HG02610 (cell line): ENCODE measurements at regions not wholly inside any gene's neighbourhood (a gene's known extent, or its start where the extent isn't known, plus 50 kb on each side); places are given as distances from the start of the nearest gene placed in this dataset.

ENCODE experiments used
- ATAC-seq: cut with Tn5 transposase; IDR thresholded peaks from one replicate; pipeline ENCODE4 v1.9.1; 2021; ENCODE audit warnings: mild to moderate bottlenecking, moderate library complexity; ENCODE audit not compliant: unreplicated experiment

GRCh38 chr12:67794161-67794560 lies 145.6 kb downstream of the DYRK2 start:
- no peak for ATAC-seq

- no peak for ATAC-seq
Observed at GRCh38 chr12:67795236-67795635, 146.7 kb downstream of the DYRK2 start.

DNA sequence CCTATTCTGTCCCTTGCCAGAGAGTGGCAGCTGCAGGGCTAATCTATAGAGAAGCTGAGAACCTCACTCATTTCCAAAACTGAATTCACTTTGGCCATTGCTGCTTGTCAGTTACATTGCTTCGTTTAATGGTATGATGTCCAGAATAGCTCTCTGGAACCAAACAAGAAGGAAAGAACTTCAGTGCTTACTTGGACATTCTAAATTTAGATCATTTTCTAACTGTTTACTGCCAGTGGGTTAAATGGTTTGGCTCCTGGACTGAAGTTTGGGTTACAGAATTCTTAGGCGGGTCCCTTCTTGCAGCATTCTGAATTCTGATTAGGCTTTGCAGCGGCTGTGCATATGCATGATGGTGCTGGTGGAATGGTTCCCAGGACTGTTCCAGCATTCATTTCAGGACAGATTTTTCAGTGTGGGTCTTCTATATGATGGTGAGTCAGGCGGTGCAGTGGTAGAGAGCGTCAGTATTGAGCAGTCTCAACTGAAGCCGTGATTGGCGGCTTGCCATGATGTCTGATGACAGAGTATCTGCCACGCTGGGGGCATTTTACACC lies 148.7 kb downstream of the DYRK2 start:
- ATAC-seq, result no peak

GRCh38 chr12:67797753-67798152 lies 149.2 kb downstream of the DYRK2 start:
- no peak for ATAC-seq

GRCh38 chr12:67798768-67799167 lies 150.2 kb downstream of the DYRK2 start:
- ATAC-seq, result no peak

DNA sequence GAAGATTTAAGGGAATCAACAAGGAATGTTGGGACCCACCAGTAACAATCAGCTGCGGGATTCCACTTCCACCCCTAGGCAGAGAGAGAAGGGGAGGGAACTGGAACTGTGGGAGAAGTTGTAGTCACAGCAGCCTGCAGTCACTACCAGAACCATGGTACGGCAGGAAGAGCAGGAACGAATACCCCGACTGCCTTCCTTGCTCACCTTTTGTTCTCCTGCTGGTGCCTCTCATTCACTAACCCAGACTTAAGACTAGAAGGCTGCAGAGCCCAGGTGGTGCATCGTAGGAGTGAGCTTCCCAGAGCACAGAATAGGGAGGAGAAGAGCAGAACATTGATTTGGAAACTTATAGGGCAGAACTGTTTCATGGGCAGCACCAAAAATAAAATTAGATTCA lies 154.2 kb downstream of the DYRK2 start:
- ATAC-seq, result no peak

DNA sequence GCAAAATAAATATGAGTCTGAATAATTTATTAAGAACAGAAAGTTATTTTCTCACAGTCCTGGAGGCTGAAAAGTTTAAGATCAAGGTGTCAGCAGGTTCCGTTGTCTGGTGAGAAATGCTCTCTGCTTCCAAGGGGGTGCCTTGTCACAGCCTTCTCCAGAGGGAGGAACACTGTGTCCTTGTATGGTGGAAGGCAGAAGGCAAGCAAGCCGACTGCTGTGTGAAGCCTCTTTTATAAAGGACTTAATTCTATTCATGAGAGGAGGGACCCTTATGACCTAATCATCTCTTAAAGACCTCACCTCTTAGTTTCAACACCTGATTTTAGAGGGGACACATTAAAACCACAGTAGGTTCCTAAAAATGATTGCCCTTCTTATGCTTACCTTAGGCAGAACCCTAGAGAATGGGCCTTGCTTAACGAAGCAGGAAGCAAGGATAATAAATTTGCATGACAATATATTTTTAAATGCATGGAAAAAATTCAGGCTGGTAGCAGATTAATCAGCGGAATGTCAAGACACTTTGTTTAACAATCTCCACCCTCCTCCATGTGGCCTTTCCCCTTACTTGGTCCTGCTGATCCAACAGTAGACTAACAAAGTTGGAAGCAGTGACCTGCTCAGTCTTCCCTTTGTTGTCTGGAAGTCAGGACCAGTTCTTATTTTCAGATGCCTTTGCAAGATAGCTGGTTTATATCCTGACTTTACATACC lies 154.9 kb downstream of the DYRK2 start:
- ATAC-seq, result no peak

DNA sequence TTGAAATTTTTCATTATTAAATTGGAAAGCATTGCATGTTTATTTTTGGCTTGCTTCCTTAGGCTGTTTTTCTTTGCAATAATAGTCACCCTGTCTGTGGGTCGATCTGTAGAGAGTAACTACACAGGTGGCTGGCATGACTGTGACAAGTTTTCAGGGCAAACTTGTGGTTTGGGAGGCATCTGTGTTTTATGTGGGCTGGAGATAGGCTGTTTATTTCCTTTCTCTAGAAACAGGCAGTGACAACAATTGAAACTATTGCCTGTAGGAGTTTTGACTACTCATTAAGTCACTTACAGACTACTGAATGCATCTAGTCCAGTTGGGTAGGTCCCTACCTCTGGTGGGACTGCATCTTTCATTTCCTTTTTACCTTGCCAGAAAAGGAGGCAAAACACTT lies 155.6 kb downstream of the DYRK2 start:
- peak; percentile 78 for ATAC-seq

- ATAC-seq, result no peak
Observed at GRCh38 chr12:67807814-67808213, 159.3 kb downstream of the DYRK2 start.

DNA sequence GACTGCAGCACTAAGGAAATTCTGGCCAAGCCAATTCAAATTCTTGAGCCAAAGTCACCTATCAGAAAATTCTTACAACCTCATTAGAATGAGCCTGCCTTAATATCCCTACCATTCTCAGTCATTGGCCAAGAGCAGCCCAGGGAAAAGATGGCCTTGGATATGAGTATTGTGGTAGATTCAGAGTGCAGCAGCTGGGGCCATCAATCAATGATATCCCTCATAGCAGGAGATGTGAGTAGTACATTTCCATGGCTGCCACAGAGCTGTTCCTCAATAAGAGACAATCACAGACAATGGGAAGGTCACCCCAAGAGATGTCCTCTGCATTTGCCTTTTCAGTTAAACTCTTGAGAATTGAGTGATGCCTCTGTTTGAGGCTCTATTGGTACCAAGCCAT lies 161.6 kb downstream of the DYRK2 start:
- no peak for ATAC-seq

DNA sequence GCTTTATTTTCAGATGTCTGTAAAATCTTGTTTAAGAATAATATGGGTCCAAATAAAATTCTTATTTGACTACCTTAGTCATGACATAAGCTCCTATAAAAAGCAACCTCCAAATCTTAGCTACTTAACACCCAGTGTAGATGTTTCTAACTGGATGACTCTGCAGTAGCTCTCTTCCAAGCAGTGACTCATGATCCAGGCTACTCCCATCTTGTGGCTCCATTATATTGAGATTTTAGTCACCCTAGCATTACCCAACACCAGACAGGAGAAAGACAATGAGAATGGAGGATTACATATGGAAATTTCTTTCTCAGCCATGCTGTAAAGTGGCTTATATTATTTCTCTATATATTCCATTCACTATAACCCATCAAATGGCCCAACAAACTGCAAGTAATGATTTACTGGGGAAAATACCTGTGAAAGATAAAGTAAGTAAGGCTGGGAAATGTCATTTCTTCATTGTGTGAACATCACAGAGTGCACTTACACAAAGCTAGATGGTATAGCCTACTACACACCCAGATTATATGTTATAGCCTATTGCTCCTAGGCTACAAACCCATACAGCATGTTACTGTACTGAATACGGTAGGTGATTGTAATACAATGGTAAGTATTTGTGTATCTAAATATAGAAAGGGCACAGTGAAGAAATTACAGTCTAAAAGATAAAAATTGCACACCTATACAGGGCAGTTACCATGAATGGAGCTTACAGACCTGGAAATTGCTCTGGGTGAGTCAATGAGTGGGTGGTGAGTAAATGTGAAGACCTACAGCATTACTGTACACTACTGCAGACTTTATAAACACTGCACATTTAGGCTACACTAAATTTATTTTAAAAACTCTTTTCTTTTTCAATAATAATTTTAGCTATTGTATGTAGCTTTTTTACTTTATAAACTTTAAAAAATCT lies 163.2 kb downstream of the DYRK2 start:
- ATAC-seq, result no peak

DNA sequence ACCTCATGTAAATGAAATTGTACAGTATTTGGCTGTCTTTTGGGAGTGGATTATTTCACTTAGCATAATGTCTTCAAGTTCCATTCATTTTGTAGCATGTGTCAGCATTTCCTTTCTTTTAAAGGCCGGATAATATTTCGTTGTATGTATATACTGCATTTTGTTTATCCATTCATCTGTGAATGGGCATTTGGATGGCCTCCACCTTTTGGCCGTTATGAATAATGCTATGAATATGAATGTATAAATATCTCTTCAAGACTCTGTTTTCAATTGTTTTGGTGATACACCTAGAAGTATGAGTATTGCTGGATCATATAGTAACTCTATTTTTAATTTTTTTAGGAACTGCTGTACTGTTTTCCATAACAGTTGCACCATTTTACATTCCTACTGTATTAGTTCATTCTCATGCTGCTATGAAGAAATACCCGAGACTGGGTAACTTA lies 164.9 kb downstream of the DYRK2 start:
- no peak for ATAC-seq

DNA sequence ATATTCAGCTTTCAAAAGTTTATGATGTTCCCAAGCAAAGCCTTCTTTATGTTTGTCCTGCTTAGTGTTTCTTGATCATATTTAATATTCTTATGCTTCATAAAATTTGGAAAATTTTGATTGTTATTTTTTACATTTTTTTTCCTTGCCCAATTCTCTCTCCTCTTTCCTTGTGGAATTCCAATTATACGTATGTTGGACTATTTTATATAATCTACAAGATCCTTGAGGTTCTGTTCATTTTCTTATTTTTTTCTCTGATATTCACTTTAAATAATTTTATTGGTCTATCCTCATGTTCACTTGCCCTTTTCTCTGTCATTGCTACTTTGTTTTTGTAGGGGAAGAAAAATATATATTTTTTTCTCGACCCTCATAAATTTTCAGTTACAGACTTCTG lies 167.7 kb downstream of the DYRK2 start:
- no peak for ATAC-seq

GRCh38 chr12:67818459-67818903 lies 169.9 kb downstream of the DYRK2 start:
- no peak for ATAC-seq

- no peak for ATAC-seq
Observed at GRCh38 chr12:67819902-67820301, 169.3 kb upstream of the IFNG-AS1 start.

GRCh38 chr12:67820694-67821093 lies 168.6 kb upstream of the IFNG-AS1 start:
- no peak for ATAC-seq

GRCh38 chr12:67822826-67823225 lies 166.4 kb upstream of the IFNG-AS1 start:
- ATAC-seq, result no peak

GRCh38 chr12:67826148-67826547 lies 163.1 kb upstream of the IFNG-AS1 start:
- ATAC-seq, result no peak

GRCh38 chr12:67826946-67827720 lies 162.1 kb upstream of the IFNG-AS1 start:
- ATAC-seq, result no peak

DNA sequence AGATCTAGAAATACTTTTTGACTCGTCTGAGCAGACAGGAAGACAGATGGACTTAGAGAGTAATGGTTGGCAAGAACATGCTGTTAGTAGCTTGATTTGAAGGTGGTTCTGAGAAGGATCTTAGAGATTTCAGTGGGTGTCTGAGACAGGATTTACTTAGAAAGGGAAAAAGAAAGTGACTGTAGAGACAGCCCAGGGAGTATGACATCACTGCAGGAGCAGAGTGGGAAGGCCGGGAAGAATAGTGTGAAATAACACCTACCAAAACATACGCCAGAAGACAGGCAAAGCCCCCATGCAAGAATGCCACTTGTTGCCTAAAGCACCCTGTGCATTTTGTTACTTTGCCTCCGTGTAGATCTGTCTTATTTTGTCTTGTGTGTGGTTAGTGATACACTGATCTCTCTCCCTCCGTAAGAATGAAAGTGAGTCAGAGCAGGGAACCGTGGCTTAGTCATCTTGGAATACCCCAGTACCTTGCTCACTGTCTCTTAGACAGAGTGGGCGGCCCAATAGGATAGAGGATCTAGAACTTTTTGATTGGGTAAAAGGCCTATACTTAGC lies 161.3 kb upstream of the IFNG-AS1 start:
- ATAC-seq, result no peak

GRCh38 chr12:67829896-67830295 lies 159.4 kb upstream of the IFNG-AS1 start:
- ATAC-seq, result no peak
